ENCODE measurements at regions not wholly inside any gene's neighbourhood (a gene's known extent, or its start where the extent isn't known, plus 50 kb on each side); places are given as distances from the start of the nearest gene placed in this dataset.
"Not testable (repeated sequence)": the region's sequence is repeated elsewhere in the genome, so short reads cannot be mapped to it uniquely, and the experiment has no call there.

GRCh38 chr14:34381304-34381703 is 80.7 kb downstream of the SPTSSA start:
- DNase-seq (ENCODE audit: low read depth in 1 of 2, low spot score in 1 of 2) = not testable (repeated sequence)

GRCh38 chr14:34380471-34380845 is 81.6 kb downstream of the SPTSSA start:
- no peak for DNase-seq (ENCODE audit: low read depth in 1 of 2, low spot score in 1 of 2)

GRCh38 chr14:34379816-34380470 is 82.1 kb downstream of the SPTSSA start:
- no peak for DNase-seq (ENCODE audit: low read depth in 1 of 2, low spot score in 1 of 2)

- DNase-seq (ENCODE audit: low read depth in 1 of 2, low spot score in 1 of 2) = no peak
These were observed 85.3 kb downstream of the SPTSSA start for GRCh38 chr14:34376649-34377267.

DNA sequence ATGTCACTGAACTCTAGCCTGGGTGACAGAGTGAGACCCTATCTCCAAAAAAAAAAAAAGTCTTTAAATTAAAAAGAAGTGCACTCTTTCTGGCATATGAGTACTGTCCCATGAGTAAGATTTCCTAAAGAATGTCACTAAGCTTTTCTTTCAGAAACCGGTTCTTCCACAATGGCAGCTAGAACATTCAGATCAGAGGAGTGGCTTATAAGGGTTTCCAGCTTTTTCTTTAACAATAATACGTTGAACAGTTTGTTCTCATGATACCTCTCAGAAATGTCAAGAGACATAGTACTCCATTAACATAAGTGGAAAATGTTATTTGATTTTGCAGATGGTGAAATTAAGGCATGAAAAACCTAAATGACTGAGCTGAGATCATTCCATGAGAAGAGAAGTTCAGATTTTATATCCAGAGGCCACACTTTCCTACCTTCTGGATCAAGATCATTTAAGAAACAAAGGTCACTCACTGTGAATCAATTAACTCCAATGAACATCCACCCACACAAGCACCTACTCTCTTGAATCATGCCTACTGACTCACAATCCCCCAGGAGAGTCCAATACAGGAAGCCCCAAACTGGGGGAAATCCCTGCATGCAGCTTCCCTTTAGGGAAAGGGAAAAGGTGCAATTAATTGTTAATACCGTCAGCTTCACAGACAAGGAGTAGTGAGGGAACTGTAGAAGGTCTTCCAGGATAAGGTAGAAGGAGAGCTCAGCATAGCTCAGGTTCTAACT is 86.9 kb downstream of the SPTSSA start:
- DNase-seq (ENCODE audit: low read depth in 1 of 2, low spot score in 1 of 2) = no peak

- no peak for DNase-seq (ENCODE audit: low read depth in 1 of 2, low spot score in 1 of 2)
These were observed 88.8 kb downstream of the SPTSSA start for GRCh38 chr14:34373191-34373590.

- no peak for DNase-seq (ENCODE audit: low read depth in 1 of 2, low spot score in 1 of 2)
These were observed 89.3 kb downstream of the SPTSSA start for GRCh38 chr14:34372786-34373185.

DNA sequence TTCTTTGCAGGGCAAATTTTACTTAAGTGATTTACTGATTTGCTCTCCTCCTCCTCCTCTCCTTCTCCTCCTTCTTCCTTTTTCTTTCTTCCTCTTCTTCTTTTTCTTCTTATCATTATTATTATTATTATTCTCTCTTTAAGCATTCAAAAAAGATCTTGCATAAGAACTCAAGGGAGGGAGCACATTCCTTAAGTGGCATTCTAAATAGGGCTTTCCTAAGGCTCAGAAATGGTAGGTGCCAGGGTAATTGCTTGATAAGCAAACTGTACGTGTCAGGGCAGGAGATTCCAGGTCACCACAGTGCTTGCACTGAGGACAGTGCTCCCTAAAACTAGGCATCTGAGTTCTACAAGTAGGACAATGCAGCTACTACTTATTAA is 92.4 kb downstream of the SPTSSA start:
- no peak for DNase-seq (ENCODE audit: low read depth in 1 of 2, low spot score in 1 of 2)

GRCh38 chr14:34368971-34369647 is 92.9 kb downstream of the SPTSSA start:
- no peak for DNase-seq (ENCODE audit: low read depth in 1 of 2, low spot score in 1 of 2)

GRCh38 chr14:34368115-34368970 is 93.7 kb downstream of the SPTSSA start:
- DNase-seq (ENCODE audit: low read depth in 1 of 2, low spot score in 1 of 2) = no peak

- no peak for DNase-seq (ENCODE audit: low read depth in 1 of 2, low spot score in 1 of 2)
These were observed 96.6 kb downstream of the SPTSSA start for GRCh38 chr14:34365309-34365915.

DNA sequence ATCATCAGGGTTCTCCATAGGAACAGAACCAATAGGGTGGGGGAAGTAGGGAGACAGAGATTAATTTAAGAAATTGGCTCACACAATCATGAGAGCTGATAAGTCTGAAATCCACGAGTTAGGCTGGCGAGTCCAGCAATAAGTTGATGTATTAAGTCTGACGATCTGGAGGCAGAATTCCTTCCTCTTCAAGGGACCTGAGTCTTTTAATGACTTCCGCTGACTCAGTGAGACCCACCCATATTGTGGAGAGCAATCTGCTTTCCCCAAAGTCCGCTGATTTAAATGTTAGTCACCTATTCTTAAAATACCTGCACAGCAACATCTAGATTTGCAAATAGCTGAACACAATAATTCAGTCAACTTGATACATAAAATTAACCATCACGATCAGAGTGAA is 97.8 kb downstream of the SPTSSA start:
- DNase-seq (ENCODE audit: low read depth in 1 of 2, low spot score in 1 of 2) = no peak

DNA sequence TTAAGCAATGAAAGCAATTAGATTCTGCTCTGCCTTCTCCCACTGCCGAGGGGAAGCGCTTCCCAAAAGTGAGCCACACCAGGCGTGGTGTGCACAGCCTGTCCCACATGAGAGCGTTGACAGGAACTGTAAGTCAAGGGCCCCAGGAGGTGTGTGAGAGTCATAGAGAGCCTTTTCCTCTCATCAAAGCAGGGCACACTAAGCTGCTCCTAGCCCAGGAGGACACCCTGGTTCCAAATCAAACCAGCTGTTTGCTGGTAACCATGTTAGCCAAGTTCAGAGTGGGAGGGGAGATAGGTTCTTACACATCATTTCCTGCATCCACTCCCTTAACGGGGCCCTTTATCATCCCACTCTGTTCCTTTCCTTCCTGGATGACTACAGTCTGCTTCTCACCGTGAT is 98.3 kb downstream of the SPTSSA start:
- DNase-seq (ENCODE audit: low read depth in 1 of 2, low spot score in 1 of 2) = no peak

GRCh38 chr14:34362641-34363251 is 99.3 kb downstream of the SPTSSA start:
- no peak for DNase-seq (ENCODE audit: low read depth in 1 of 2, low spot score in 1 of 2)

GRCh38 chr14:34361504-34362011 is 100.5 kb downstream of the SPTSSA start:
- DNase-seq (ENCODE audit: low read depth in 1 of 2, low spot score in 1 of 2) = no peak

DNA sequence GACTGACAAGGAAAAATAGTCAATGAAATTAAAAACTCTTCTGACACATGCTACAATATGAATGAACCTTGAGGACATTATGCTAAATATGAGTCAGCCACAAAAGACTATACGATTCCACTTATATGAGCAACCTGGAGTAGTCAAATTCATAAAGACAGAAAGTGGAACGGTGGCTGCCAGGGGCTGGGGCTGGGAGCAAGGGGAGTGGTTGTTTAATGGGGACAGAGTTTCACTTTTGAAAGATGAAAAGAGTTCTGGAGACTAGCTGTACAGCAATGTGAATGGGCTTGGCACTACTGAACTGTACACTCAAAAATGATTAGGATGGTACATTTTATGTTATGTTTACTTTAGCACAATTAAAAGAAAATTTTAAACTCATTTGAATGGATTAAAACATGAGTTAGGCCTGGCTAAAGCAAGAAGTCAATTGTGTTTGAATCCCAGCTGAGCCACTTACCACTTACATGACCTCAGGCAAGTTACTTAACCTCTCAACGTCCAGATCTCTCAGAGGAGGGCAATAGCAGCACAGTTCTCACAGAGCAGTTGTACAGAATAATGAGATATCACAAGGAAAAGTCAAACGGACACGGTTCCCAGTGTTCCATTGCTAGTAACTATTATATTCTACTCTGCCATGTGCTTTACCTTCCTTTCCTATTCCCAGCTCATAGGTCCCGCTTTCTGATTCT is 102.5 kb downstream of the SPTSSA start:
- DNase-seq (ENCODE audit: low read depth in 1 of 2, low spot score in 1 of 2) = no peak

DNA sequence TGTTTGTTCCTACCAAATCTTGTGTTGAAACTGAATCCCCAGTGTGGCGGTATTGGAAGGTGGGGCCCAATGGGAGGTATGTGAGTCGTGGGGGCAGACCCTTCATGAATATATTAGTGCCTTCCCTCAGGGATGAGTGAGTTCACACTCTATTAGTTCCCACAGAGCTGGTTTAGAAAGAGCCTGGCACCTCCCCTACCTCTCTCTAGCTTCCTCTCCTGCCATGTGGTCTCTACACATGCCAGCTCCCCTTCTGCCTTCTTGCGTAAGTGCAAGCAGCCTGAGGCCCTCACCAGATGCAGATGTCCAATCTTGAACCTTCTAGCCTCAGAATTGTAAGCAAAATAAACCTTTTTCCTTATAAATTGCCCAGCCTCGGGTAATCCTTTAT is 105.8 kb downstream of the SPTSSA start:
- DNase-seq (ENCODE audit: low read depth in 1 of 2, low spot score in 1 of 2) = no peak

DNA sequence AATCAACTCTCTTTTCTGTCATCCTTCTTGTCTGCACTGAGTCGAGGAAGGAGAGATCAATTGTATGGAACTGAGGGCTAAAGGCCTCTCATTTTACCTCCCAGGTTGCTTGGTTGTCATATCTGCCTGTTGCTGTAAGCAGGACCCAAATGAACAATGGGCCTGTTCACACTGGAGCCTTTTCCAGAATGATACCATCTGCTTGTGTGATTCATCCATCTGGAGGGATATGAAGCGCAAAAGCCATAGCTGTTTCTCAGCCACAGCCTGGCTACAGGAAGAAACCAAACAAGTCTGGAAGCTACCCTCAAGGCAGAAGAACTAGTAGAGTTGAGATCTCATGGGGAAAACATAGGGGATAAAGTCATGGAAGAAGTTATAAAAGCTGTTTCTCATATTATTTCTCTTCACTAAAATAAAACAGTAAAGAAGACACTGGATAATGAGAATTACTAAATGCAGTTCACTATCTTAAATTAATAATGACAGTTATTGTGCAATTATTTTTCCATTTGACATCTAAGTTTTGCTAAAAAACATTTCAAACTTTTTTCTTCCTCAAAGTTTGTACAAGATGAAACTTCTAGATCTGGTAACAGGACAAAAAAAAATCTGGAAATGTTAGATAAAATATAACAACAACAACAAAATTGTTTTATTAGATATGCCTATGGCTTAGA is 106.3 kb downstream of the SPTSSA start:
- DNase-seq (ENCODE audit: low read depth in 1 of 2, low spot score in 1 of 2) = no peak

GRCh38 chr14:34354556-34354955 is 107.5 kb downstream of the SPTSSA start:
- no peak for DNase-seq (ENCODE audit: low read depth in 1 of 2, low spot score in 1 of 2)
